C4-2B (cell line): ENCODE measurements at regions not wholly inside any gene's neighbourhood (a gene's known extent, or its start where the extent isn't known, plus 50 kb on each side); places are given as distances from the start of the nearest gene placed in this dataset.

Source experiments
- H3K27ac ChIP-seq: fragments of 450-650 bp; 2 replicates; pipeline ENCODE4 v1.5.1; 2017
- CTCF ChIP-seq: fragments of 450-650 bp; conservative IDR thresholded peaks from 2 replicates; pipeline ENCODE4 v1.5.1; 2017; ENCODE audit warnings: mild to moderate bottlenecking
- ZFX ChIP-seq: fragments of 450-650 bp; IDR thresholded peaks from 2 replicates; pipeline ENCODE4 v1.6.1; 2017

- H3K27ac ChIP-seq = no peak overlapping the region
- TF ChIP-seq CTCF (no peak), ZFX (no peak)
Observed at GRCh38 chr2:157149270-157149669, 108.2 kb upstream of the GALNT5 start.

GRCh38 chr2:157150747-157151146 is 106.8 kb upstream of the GALNT5 start:
- H3K27ac ChIP-seq = no peak overlapping the region
- no peak for TF ChIP-seq ZFX
- no peak for TF ChIP-seq CTCF

GRCh38 chr2:157152362-157152761 is 105.1 kb upstream of the GALNT5 start:
- TF ChIP-seq ZFX (no peak), CTCF (no peak)
- no peak overlapping the region for H3K27ac ChIP-seq

GRCh38 chr2:157155992-157156391 is 101.5 kb upstream of the GALNT5 start:
- H3K27ac ChIP-seq = no peak overlapping the region
- no peak for TF ChIP-seq ZFX
- TF ChIP-seq CTCF = no peak

GRCh38 chr2:157158111-157158510 is 99.4 kb upstream of the GALNT5 start:
- H3K27ac ChIP-seq = no peak overlapping the region
- TF ChIP-seq CTCF = no peak
- no peak for TF ChIP-seq ZFX

GRCh38 chr2:157159221-157159934 is 98.1 kb upstream of the GALNT5 start:
- TF ChIP-seq CTCF (no peak), ZFX (no peak)
- H3K27ac ChIP-seq = no peak overlapping the region

GRCh38 chr2:157160111-157160510 is 97.4 kb upstream of the GALNT5 start:
- no peak overlapping the region for H3K27ac ChIP-seq
- no peak for TF ChIP-seq CTCF
